WTC11 (cell line): ENCODE measurements at regions not wholly inside any gene's neighbourhood (a gene's known extent, or its start where the extent isn't known, plus 50 kb on each side); places are given as distances from the start of the nearest gene placed in this dataset.

Source experiments
- ATAC-seq: fragments of 200-7000 bp; cut with Tn5 transposase; 2 replicates; pipeline ENCODE4 v1.10.0; 2021; ENCODE audit warnings: mild to moderate bottlenecking, moderate library complexity
- CTCF ChIA-PET: fragments of 300-600 bp; sonication (Branson Sonifier 250); formaldehyde crosslinking; loops from one replicate; lab custom pipeline; 2021; ENCODE audit warnings: antibody characterized with exemption; lab: Charles Lee
- POLR2A ChIA-PET: fragments of 350-600 bp; sonication (Branson Sonifier 250); formaldehyde crosslinking; loops from one replicate; lab custom pipeline; 2021; ENCODE audit warnings: antibody characterized with exemption; lab: Charles Lee
- DNase-seq: peaks from one replicate; pipeline ENCODE4 v3.0.0; 2021; ENCODE audit warnings: low spot score
- H3K27ac Mint-ChIP-seq: 2 replicates; pipeline ENCODE4 v1.8.0; 2021; ENCODE audit warnings: mixed read lengths
- H3K27me3 Mint-ChIP-seq: 2 replicates; pipeline ENCODE4 v1.8.0; 2021; ENCODE audit warnings: low read depth, mild to moderate bottlenecking, moderate library complexity, mixed read lengths
- H3K36me3 Mint-ChIP-seq: 2 replicates; pipeline ENCODE4 v1.8.0; 2021; ENCODE audit warnings: mixed read lengths
- H3K4me1 Mint-ChIP-seq: 2 replicates; pipeline ENCODE4 v1.8.0; 2022; ENCODE audit warnings: mixed read lengths
- H3K4me3 Mint-ChIP-seq: 2 replicates; pipeline ENCODE4 v1.8.0; 2021; ENCODE audit warnings: mild to moderate bottlenecking, moderate library complexity, mixed read lengths
- H3K9me3 Mint-ChIP-seq: 2 replicates; pipeline ENCODE4 v1.8.0; 2021; ENCODE audit warnings: mixed read lengths
- CREM ChIP-seq: sonication (generic); formaldehyde crosslinking; IDR thresholded peaks from 2 replicates; pipeline ENCODE4 v1.8.1; 2022; ENCODE audit warnings: mild to moderate bottlenecking, missing genetic modification reagents, moderate library complexity
- GABPB1 ChIP-seq: sonication (generic); formaldehyde crosslinking; IDR thresholded peaks from 2 replicates; pipeline ENCODE4 v1.8.1; 2023; ENCODE audit warnings: mild to moderate bottlenecking, missing genetic modification reagents
- JAZF1 ChIP-seq: fragments of 250-450 bp; sonication (Bioruptor Pico); IDR thresholded peaks from 2 replicates; pipeline ENCODE4 v1.9.0; 2021; ENCODE audit warnings: moderate library complexity, mild to moderate bottlenecking, inconsistent platforms
- TCF7 ChIP-seq: sonication (generic); formaldehyde crosslinking; IDR thresholded peaks from 2 replicates; pipeline ENCODE4 v1.8.0; 2022; ENCODE audit warnings: mild to moderate bottlenecking, low read depth, missing genetic modification reagents, moderate library complexity
- ZNF232 ChIP-seq: sonication (generic); formaldehyde crosslinking; IDR thresholded peaks from 2 replicates; pipeline ENCODE4 v1.8.0; 2022; ENCODE audit warnings: mild to moderate bottlenecking, missing genetic modification reagents
- ZNF263 ChIP-seq: sonication (generic); formaldehyde crosslinking; IDR thresholded peaks from 2 replicates; pipeline ENCODE4 v1.8.1; 2022; ENCODE audit warnings: low read depth, mild to moderate bottlenecking, moderate library complexity, missing genetic modification reagents
- TF ChIP-seq, protein P1 (sequence below): sonication (generic); formaldehyde crosslinking; IDR thresholded peaks from 2 replicates; pipeline ENCODE4 v1.8.1; 2023; ENCODE audit warnings: mild to moderate bottlenecking, missing genetic modification reagents, borderline replicate concordance
- TF ChIP-seq, protein P2 (sequence below): fragments of 250-450 bp; sonication (Bioruptor Pico); IDR thresholded peaks from 2 replicates; pipeline ENCODE4 v1.9.0; 2021; ENCODE audit warnings: mild to moderate bottlenecking
- TF ChIP-seq, protein P3 (sequence below): fragments of 250-450 bp; sonication (Bioruptor Pico); conservative IDR thresholded peaks from 2 replicates; pipeline ENCODE4 v1.9.0; 2021; ENCODE audit warnings: mild to moderate bottlenecking
- TF ChIP-seq, protein P4 (sequence below): sonication (generic); formaldehyde crosslinking; IDR thresholded peaks from 2 replicates; pipeline ENCODE4 v1.8.0; 2022; ENCODE audit warnings: missing genetic modification reagents
- TF ChIP-seq, protein P5 (sequence below): fragments of 250-450 bp; sonication (Bioruptor Pico); IDR thresholded peaks from 2 replicates; pipeline ENCODE4 v1.9.0; 2021; ENCODE audit warnings: mild to moderate bottlenecking
- TF ChIP-seq, protein P6 (sequence below): sonication (generic); formaldehyde crosslinking; IDR thresholded peaks from 2 replicates; pipeline ENCODE4 v1.8.0; 2022; ENCODE audit warnings: mild to moderate bottlenecking, missing genetic modification reagents

DNA sequence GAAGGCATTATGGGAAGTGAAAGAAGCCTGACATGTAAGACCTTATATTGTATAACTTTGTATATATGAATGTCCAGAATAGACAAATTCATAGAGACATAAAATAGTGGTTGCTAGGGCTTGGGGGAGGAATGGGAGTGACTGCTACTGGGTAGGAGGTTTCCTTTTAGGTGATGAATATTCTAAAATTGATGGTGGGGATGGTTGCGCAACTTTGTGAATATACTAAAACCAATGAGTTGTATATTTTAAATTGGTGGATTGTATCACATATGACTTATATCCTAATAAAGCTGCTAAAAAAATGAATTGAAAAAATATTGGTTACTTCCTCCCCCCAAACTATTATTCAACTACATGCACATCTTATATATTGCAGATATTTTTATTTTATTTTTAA lies 70.0 kb downstream of the UCHL1 start (continued):
- TF ChIP-seq, protein P1, sequence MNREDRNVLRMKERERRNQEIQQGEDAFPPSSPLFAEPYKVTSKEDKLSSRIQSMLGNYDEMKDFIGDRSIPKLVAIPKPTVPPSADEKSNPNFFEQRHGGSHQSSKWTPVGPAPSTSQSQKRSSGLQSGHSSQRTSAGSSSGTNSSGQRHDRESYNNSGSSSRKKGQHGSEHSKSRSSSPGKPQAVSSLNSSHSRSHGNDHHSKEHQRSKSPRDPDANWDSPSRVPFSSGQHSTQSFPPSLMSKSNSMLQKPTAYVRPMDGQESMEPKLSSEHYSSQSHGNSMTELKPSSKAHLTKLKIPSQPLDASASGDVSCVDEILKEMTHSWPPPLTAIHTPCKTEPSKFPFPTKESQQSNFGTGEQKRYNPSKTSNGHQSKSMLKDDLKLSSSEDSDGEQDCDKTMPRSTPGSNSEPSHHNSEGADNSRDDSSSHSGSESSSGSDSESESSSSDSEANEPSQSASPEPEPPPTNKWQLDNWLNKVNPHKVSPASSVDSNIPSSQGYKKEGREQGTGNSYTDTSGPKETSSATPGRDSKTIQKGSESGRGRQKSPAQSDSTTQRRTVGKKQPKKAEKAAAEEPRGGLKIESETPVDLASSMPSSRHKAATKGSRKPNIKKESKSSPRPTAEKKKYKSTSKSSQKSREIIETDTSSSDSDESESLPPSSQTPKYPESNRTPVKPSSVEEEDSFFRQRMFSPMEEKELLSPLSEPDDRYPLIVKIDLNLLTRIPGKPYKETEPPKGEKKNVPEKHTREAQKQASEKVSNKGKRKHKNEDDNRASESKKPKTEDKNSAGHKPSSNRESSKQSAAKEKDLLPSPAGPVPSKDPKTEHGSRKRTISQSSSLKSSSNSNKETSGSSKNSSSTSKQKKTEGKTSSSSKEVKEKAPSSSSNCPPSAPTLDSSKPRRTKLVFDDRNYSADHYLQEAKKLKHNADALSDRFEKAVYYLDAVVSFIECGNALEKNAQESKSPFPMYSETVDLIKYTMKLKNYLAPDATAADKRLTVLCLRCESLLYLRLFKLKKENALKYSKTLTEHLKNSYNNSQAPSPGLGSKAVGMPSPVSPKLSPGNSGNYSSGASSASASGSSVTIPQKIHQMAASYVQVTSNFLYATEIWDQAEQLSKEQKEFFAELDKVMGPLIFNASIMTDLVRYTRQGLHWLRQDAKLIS (CRISPR knock-in tag), result no peak
- TF ChIP-seq ZNF263 (CRISPR knock-in tag) (no peak), CREM (CRISPR knock-in tag) (no peak), JAZF1 (CRISPR knock-in tag) (no peak), GABPB1 (CRISPR knock-in tag) (no peak)
- TF ChIP-seq, protein P2, sequence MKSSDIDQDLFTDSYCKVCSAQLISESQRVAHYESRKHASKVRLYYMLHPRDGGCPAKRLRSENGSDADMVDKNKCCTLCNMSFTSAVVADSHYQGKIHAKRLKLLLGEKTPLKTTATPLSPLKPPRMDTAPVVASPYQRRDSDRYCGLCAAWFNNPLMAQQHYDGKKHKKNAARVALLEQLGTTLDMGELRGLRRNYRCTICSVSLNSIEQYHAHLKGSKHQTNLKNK (CRISPR knock-in tag), result no peak
- TF ChIP-seq, protein P3, sequence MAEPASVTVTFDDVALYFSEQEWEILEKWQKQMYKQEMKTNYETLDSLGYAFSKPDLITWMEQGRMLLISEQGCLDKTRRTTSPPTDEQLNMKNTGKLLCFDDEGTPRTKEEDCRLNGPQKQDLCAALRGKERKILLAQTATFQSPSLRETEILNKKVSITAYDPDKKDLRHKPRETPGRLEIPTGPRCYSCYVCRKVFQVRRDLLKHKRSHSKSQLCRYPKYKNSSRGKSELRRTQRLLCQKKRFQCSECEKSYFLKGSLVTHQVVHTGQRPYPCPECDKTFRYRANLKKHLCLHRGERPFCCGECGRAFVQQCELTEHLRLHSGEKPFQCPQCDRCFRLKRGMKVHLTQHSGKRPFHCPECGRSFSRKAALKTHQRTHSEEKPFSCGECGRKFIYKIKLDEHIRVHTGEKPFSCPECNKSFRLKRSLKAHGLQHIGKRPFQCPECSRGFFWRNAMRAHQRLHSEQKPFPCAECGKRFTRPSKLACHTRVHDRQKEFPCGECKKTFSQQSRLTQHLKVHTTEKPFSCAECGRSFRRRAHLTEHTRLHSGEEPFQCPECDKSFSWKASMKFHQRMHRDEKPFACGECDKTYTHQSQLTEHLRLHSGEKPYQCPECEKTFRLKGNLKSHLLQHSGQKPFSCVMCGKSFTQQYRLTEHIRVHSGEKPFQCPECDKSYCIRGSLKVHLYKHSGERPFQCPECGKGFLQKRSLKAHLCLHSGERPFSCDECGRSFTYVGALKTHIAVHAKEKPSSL (CRISPR knock-in tag), result no peak
- TF ChIP-seq, protein P4, sequence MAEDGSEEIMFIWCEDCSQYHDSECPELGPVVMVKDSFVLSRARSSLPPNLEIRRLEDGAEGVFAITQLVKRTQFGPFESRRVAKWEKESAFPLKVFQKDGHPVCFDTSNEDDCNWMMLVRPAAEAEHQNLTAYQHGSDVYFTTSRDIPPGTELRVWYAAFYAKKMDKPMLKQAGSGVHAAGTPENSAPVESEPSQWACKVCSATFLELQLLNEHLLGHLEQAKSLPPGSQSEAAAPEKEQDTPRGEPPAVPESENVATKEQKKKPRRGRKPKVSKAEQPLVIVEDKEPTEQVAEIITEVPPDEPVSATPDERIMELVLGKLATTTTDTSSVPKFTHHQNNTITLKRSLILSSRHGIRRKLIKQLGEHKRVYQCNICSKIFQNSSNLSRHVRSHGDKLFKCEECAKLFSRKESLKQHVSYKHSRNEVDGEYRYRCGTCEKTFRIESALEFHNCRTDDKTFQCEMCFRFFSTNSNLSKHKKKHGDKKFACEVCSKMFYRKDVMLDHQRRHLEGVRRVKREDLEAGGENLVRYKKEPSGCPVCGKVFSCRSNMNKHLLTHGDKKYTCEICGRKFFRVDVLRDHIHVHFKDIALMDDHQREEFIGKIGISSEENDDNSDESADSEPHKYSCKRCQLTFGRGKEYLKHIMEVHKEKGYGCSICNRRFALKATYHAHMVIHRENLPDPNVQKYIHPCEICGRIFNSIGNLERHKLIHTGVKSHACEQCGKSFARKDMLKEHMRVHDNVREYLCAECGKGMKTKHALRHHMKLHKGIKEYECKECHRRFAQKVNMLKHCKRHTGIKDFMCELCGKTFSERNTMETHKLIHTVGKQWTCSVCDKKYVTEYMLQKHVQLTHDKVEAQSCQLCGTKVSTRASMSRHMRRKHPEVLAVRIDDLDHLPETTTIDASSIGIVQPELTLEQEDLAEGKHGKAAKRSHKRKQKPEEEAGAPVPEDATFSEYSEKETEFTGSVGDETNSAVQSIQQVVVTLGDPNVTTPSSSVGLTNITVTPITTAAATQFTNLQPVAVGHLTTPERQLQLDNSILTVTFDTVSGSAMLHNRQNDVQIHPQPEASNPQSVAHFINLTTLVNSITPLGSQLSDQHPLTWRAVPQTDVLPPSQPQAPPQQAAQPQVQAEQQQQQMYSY, result no peak

DNA sequence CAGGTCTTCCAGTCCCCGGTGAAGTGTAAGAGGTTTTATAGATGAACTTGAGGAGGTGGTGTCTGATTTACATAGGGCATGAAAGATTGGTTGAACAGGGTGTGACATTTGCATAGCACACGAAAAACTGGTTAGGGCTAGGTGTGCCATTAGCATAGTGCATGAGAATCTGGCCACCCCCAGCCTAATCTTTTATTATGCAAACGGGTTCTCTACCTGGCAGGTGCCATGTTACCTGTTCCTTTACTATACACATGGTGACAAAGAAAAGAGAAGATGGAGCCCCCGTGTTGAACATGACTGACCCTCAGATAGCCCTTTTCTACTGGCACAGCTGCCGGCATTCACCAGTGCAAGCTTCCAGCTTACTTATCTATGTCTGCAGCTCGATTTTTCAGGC lies 71.0 kb downstream of the UCHL1 start:
- 0 out of 2 replicates have a peak overlapping the region, but pooled peaks have one; percentile 1 for H3K4me3 Mint-ChIP-seq
- TF ChIP-seq, protein P5, sequence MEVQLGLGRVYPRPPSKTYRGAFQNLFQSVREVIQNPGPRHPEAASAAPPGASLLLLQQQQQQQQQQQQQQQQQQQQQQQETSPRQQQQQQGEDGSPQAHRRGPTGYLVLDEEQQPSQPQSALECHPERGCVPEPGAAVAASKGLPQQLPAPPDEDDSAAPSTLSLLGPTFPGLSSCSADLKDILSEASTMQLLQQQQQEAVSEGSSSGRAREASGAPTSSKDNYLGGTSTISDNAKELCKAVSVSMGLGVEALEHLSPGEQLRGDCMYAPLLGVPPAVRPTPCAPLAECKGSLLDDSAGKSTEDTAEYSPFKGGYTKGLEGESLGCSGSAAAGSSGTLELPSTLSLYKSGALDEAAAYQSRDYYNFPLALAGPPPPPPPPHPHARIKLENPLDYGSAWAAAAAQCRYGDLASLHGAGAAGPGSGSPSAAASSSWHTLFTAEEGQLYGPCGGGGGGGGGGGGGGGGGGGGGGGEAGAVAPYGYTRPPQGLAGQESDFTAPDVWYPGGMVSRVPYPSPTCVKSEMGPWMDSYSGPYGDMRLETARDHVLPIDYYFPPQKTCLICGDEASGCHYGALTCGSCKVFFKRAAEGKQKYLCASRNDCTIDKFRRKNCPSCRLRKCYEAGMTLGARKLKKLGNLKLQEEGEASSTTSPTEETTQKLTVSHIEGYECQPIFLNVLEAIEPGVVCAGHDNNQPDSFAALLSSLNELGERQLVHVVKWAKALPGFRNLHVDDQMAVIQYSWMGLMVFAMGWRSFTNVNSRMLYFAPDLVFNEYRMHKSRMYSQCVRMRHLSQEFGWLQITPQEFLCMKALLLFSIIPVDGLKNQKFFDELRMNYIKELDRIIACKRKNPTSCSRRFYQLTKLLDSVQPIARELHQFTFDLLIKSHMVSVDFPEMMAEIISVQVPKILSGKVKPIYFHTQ (CRISPR knock-in tag), result no peak
- TF ChIP-seq ZNF232 (CRISPR knock-in tag), result no peak
- TF ChIP-seq, protein P6, sequence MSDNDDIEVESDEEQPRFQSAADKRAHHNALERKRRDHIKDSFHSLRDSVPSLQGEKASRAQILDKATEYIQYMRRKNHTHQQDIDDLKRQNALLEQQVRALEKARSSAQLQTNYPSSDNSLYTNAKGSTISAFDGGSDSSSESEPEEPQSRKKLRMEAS (CRISPR knock-in tag), result no peak
- TF ChIP-seq, protein P1 (CRISPR knock-in tag), result no peak
- no peak for TF ChIP-seq TCF7
- DNase-seq (peak; percentile 20), ATAC-seq (peak; percentile 95)
- ChIA-PET POLR2A (interaction anchor here (1.1 kb wide), 1 partner anchor 12 kb away, joined by 3 read pairs; no protein-coding TSS in a partner anchor), CTCF (interaction anchor here (0.7 to 1.4 kb wide), 2 partner anchors 12 to 334 kb away, joined by 3 to 4 read pairs; no protein-coding TSS in a partner anchor)
- H3K36me3 Mint-ChIP-seq, result 0 out of 2 replicates have a peak, but pooled peaks cover 3% of the 10 kb centered on the region
- peaks cover 16% of the 10 kb centered on the region for H3K9me3 Mint-ChIP-seq
- H3K4me1 Mint-ChIP-seq, result peaks cover 39% of the 10 kb centered on the region
- no peaks in the 10 kb centered on the region; the same call in 1 of the 2 replicates for H3K27me3 Mint-ChIP-seq
- H3K27ac Mint-ChIP-seq, result peak overlapping the region; percentile 32; the same call in 1 of the 2 replicates
